GM18519 (cell line): ENCODE measurements at regions not wholly inside any gene's neighbourhood (a gene's known extent, or its start where the extent isn't known, plus 50 kb on each side); places are given as distances from the start of the nearest gene placed in this dataset.

Experiments used
- ATAC-seq: cut with Tn5 transposase; IDR thresholded peaks from one replicate; pipeline ENCODE4 v1.9.1; 2021; ENCODE audit warnings: mild to moderate bottlenecking, moderate library complexity; ENCODE audit not compliant: unreplicated experiment, low FRiP score

DNA sequence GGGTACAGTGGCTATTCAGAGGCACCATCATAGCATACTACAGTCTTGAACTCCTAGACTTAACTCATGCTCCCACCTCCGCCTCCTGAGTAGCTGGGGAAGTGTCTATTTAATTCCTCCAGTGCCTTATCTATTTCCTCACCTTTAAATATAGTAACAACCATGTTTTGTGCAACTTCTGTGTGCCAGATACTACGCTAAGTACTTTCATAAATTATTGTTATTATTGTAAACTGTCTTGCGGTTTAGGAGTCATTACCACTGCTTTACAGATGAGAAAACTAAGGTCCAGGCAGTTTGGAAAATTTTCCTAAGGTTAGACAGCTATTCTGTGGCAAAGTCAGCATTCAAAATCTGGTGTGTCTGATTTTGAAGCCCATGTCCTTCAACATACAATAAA is 359.1 kb upstream of the XYLT1 start:
- ATAC-seq: no peak

DNA sequence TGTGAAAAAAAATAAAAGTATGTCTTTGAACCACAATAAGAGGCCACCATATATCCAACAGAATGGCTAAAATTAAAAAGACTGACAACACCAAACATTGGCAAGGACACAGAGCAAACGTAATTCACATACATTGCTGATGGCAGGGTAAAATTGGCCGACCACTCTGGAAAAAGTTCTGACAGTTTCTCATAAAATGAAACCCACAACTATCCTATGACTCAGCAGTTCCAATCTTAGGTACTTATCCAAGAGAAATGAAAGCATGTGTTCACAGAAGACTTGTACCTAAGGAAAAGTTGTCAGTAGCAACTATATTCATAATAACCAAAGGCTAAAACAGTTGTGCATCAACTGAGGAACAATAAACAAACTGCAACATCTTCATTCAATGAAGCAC is 357.3 kb upstream of the XYLT1 start:
- ATAC-seq: no peak

DNA sequence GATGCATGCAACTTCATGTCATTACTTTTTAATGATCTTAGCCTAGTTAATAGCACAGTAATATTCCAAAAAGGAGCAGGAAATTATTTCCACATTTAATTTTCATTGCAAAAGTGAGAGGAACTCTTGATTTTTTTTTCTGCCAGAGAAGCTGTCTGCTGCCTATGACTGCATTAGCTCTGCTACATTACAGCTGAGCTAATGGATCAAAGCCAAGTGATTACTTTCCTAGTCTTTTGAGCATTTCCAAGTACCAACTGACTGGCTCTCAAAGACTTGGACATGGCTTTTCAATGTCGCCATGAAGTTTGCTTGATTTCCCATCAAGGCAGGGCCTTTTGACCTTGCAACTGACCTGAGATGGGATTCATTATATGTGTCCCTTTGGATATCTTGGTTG is 356.6 kb upstream of the XYLT1 start:
- no peak for ATAC-seq

DNA sequence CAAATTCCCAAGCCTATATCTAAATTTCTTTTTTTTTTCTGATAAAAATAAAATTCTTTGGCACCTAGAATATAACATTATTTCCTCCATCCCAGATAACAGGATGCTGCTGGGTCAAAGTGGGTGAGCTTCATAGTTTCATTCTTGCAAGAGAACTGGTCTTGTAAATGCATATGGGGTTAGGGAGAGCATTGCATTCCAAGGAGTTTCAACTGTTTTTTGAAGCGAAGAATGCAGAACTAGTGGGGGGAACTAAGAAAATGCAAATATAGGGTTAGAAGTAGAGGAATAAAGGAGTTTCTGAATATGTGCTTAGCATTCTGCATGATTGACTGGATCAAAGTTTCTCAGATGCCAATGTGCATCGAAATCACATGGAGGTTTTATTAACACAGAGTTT is 347.2 kb upstream of the XYLT1 start:
- no peak for ATAC-seq

DNA sequence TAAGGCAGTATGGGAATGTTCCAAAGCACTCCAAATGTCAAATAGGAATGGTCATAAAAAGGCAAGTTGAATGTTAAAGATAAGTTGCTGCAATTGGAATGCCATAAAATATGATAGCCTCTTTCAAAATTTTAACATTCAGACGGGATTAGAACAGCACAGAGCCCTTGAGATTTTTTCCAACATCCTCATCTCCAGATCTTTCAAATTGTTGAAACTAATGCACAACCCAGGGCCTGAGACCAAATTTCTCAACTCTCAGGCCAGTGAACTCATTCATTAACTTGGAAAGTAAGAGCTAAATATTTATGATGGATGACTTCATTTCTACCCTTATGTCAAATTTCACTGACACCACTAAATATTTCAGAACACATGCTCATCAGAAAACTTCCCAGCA is 346.5 kb upstream of the XYLT1 start:
- no peak for ATAC-seq

DNA sequence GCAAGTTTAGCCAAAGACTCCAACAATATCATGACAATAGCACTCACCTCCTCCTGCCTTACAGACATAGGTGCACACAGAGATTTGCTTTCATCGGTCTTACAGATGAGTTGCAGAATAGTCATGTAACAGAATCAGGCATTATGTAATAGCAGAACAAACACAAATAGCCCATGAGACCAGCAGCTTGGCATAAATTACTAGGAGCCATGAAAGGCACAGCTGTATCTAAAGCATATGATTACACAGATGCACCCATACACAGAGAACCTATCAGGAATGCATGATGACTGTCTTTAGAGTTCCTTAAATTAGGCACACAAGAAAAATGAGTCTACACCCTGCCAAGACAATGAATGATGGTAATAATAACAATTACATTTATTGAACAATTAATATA is 342.0 kb upstream of the XYLT1 start:
- ATAC-seq: no peak

DNA sequence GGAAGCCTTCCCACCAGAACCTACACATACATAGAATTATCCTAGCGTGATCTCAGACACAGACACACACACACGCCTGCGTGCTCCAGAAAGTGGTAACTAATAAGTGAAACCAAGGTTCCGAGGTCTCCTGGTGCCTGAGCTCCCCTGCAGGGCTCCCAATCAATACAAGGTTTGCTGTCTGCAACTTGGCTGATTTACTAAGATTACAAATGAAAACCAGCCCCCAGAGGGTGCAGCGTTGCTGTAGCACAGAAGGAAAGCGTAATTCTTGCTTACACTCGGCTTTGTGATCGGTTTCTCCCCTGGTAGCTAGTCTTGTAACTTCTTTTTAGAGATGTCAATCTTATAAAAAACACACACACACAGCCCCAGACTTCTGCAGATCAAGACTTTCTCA is 334.1 kb upstream of the XYLT1 start:
- ATAC-seq: no peak

DNA sequence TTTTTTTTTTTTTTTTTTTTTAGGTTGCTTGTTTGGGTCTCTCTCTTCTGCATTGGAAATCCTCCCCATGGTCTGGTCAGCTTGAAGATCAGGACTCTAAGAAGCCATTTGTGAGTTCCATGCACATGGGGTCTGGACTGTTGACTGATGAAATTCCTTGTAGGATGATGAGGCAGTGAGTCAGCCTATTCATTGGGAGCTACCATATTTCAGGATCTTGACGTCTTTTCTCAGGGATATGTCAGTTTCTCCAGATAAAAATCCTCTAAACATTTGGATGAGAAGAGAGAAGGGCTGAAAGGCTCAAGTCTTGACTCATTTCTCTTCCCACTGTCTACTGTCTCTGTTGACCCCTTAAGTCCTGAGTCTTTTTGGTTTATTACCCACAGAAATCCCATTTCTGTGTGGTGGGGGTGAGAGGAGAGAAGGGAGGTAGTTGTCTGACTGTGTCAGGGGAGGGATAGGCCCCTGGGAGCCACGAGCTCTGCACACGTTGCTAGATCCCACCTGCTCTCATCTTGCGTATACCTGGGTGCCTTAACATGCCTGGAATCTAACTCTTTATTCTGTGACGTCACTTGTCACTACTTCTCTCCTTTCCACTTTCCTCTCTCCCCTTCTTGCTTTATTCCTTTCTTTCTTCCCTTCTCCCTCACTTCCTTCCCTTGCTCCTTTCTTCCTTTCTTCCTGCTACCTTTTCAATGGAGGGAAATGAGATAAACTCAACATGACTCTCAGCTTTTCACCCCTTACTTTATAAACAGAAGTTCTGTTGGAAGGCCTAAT is 333.1 kb upstream of the XYLT1 start:
- ATAC-seq: no peak

DNA sequence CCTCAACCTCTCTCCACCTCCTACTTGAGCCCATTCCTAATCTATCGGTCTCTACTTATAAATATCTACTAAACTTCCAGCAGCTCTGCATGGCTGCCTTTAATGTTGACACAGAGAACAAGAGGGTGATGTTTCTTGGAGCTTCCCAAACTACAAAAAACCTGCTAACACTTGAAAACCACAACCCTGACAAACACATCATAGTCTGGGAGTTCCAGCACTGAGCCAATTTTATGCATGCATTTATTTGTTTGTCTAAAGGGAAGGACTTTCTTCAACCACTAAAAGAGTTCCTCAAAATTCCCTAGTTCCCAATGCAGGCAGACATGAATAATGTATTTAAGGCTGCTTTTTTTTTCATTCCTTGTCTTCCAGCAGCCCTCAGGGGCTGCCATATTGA is 331.8 kb upstream of the XYLT1 start:
- ATAC-seq: no peak

DNA sequence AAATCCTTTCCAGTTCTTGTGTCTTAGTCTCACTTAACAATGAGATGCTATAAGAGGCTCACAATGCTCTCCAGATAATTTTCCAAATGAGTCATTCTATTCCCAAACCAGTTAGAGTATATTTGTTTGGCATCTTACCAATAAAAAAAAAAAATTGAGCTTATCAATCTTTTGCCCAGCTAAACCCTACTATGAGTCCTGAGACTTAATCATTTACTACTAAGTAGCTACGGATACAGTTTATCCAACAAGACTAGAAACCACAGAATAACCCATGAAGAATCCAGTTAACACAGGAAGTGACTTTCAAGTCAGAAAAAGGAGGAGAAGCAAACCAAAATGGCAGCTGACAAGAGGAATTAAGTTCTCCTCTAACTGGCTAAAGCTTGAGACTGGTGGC is 330.3 kb upstream of the XYLT1 start:
- ATAC-seq: no peak

DNA sequence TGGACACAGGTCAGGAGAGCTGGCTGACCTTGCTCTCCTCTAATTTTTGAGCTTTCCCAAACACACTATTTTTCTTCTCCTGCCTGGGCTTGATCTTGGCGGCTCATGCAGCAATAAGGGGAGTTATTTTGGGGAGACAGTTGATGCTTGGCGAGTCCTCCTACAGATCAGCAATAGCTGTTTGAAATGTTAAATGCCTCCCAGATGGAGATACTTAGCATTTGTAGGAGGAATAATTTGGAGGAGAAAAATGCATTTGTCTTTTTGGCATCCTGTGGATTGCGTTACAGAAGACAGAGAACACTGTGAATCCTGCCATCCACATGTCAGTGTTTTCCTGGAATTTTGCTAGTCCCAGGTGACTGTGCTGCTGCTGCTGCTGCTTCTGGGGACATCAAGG is 328.0 kb upstream of the XYLT1 start:
- ATAC-seq: no peak

DNA sequence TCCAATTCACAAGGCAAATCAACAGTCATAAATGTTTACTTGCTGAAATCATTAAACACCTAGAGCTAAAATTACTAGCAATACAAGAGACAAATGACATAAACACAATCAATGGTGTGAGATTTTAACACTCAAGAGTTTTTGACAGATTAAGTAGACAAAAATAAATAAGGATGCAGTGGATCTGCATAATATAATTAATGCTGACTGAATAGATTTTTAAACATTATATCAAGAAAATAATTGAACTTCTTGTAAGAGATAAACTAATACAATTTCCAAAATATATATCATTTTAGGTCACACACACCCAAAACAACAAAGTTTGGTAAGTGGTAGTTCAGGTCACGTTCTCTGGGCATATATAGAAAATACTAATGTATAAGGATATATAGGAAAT is 322.6 kb upstream of the XYLT1 start:
- no peak for ATAC-seq

DNA sequence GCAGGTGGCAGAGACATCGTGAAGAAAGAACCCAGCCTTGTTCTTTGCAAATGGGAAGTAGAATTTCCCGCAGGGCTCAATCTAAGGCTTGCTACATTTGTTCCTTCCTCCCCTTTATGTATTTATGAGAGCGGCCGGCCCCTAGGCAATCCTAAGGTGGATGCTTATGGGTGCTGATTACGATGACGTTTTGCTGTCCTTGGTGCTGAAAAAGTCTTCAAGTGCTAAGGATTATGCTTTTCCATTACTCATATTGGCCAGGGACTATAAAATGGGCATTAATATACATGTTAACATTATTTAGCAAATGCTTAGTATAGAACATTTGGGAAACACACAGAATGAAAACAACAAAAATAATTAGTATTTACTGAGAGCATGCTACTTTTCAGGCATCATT is 313.3 kb upstream of the XYLT1 start:
- no peak for ATAC-seq

DNA sequence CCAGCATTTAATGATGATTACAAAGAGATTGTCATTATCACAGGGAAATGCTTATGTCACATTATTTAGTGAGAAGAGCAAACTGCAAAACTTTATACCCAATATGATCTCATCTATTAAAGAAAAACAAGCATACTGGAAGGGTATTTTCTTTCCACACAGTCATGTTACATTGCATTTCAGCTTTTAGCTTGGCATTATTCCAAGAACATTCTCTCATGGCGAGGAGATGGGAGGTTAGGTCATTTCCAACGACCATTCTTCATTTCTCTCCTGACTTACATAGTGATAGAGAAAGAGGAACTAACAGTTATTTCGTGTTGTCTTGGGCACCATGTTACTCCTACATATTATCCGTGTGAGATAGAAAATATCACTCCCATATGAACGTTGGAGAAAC is 309.4 kb upstream of the XYLT1 start:
- no peak for ATAC-seq

DNA sequence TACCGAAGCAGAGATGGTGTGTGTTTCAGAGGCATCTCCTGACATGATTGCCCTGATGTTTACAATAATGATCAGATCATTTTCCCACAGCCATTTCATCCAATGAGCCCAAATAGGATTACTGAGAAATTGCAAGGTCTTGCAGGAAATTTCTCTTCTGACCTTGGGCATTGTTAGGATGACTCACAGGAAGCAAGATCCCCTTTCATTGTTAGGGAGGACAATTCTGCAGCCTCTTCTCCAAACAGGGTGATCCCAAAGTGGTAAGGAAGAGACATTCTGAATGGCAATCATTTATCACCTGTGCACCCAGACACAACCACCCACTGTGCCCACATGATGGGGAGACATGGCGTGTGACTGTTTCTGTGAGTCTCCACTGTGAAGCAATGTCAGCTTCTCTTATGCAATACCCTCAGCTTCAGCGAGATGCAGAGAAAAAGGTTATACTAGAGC is 306.7 kb upstream of the XYLT1 start:
- no peak for ATAC-seq

DNA sequence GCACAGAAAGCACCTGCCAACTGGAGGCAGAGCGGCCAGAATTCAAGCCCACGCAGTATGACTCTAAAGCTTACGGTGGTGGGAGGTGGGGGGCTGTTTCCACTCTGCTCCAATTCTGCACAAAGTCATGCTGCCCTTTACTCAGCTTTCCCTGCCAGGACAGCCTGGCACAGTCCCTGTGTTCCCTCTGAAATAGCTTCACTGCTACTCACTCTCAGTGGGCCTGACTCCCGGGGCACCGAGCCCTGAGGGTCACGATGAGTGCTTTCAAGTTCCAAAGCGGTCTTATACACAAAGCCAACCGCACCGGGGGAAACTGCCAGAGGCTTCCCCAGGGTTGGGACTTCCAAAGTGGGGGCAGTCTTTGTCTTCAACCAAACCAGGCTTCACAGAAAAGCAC is 306.1 kb upstream of the XYLT1 start:
- no peak for ATAC-seq

DNA sequence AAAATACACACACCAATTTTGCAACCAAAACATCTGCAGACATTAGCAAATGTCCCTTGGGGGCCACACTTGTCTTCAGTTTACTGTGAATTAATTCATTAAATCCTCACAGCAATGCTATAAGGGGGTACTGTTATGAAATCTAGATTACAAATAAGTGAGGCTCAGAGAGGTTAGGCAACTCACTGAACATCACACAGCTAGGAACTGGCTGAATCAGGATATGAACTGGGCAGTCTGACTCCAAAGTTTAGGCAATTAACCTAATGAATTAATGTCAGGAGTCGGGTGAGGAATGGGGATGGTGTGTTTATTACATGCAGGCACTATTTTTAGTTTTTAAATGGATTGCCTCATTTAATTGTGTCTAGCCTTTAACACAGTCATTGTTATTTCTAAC is 305.7 kb upstream of the XYLT1 start:
- ATAC-seq: no peak

DNA sequence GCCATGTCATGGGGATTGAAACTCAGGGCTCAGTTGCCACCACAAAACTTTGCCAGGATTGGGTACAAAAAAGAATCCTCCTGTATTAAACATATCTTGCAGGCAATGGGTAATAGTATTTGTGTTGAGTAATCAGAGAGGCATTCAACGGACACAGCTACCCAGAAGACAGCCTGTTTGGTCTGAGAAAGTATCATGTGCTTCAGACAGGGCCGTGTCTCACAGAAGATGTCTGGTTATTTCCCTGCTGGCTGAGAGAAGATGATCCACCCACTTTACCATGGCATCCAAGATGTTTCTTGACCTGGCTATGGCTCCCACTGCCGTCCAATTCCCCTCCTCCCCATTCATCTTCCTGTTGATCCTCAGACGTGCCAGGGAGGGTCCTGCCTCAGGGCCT is 304.3 kb upstream of the XYLT1 start:
- ATAC-seq: no peak

DNA sequence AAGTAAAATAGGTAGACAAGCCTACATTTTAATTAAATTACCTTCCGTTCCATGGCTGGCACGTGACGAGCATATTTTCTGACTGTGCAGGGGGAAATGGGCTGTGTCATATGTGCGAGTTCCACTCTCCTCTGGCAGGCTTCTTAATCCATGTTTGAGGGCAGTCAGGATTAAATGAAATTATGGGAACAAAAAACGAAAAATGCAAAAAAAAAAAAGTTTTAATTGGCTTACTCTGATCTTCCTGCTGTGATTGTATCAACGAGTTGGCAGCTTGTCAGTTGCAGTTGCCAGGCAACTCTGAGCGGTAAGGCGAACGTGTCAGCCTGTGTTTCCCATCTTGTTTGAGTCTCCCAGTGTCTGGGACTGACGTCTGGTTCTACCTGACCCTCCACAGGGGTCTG is 302.9 kb upstream of the XYLT1 start:
- no peak for ATAC-seq

DNA sequence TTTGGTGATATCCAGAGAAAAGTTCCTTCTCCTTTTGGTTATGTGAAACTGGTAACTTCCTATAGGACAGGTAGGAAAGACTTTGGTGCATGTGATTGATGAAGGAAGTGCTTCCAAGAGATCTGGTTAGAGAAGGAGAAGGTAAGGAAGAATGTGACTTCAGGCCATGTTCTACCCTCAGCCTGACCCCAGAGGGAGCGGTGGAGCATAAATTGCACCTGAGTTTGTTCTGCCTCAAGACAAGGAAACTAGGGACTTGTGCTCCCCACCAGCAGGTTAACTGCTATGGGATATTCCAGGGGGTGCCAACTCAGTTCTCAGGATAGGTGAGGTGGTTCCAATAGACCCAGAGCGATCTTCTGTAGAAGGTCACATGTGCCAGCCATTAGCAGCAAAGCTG is 299.3 kb upstream of the XYLT1 start:
- ATAC-seq: no peak

DNA sequence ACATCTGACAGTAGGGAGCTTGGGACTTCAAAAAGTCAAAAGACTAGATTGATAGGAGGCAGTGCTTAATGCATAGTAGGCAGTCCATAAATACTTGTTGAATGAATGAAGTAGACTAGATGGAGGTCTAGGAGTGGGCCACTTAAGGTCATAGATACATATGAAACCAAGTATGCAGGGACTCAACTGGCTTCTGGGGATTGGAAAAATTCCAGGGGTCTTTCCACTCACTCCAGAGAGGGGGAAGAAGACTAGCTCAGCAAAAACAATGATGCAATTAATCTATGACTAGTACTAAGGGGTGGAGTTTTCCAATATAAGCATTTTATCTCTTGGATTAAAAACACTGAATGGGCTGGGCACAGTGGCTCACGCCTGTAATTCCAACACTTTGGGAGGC is 298.3 kb upstream of the XYLT1 start:
- ATAC-seq: no peak

DNA sequence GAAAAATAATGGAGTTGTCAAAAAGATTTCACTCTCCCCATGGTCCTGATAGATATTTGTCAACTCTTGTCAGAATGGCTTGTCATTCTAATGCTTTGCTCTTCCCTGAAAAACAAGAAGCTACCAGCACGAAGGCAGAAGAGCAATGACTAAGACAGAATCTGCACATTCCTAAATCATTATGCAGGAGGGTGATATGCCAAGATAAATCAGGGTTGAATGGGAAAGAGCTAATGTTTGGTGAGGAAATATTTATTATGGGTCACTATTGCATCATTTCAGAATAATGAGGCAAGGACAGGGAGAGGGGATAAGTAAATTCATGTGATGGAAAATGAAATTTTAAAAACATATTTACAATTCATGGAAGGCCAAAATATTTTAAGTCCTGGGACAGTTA is 297.5 kb upstream of the XYLT1 start:
- no peak for ATAC-seq

DNA sequence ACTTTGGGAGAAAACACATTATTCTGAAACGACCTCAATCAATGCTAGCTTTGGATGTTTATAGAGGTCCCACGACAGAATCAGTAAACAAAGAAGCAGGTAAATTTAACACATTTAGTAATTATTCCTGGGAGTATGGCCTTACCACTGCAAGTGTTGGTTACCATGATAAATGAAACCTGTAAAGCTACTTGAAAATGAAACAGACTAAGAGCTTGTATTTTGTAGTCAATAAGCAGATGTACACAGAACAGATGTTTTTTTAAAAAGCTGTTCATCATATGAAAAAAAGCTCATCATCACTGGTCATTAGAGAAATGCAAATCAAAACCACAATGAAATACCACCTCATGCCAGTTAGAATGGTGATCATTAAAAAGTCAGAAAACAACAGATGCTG is 295.3 kb upstream of the XYLT1 start:
- no peak for ATAC-seq
